Lung (tissue), 11 donors: ENCODE measurements at regions not wholly inside any gene's neighbourhood (a gene's known extent, or its start where the extent isn't known, plus 50 kb on each side); places are given as distances from the start of the nearest gene placed in this dataset.
A peak's percentile ranks its signal among the peaks of the same experiment; 100 is the strongest.

ENCODE experiments used
- ATAC-seq: fragments of 200-7000 bp; cut with Tn5 transposase; one replicate; pipeline ENCODE4 v1.9.1; 2020; ENCODE audit warnings: moderate number of reproducible peaks; ENCODE audit not compliant: insufficient read depth, low FRiP score
- DNase-seq, 3 donors: peaks; one replicate each; pipeline ENCODE4 v3.0.0-alpha.2; 2013 to 2017
- H3K27ac ChIP-seq, 2 donors: one replicate each; pipeline ENCODE4 v1.5.1; 2013; ENCODE audit warnings: mild to moderate bottlenecking in 2 of 2, moderate library complexity in 2 of 2, control low read depth in 1 of 2, inconsistent platforms in 1 of 2, low read depth in 1 of 2, low read length in 1 of 2
- H3K27me3 ChIP-seq, 3 donors: one replicate each; pipeline ENCODE4 v1.5.1; 2013; ENCODE audit warnings: low read length in 2 of 3; ENCODE audit not compliant: control insufficient read depth in 3 of 3, insufficient read depth in 3 of 3
- H3K36me3 ChIP-seq, 4 donors: one replicate each; pipeline ENCODE4 v1.5.1; 2013; ENCODE audit warnings: low read length in 4 of 4, mild to moderate bottlenecking in 1 of 4, moderate library complexity in 1 of 4; ENCODE audit not compliant: control insufficient read depth in 4 of 4, insufficient read depth in 4 of 4
- H3K4me1 ChIP-seq, 5 donors: one replicate each; pipeline ENCODE4 v1.5.1; 2013; ENCODE audit warnings: low read length in 5 of 5, mild to moderate bottlenecking in 2 of 5, moderate library complexity in 1 of 5; ENCODE audit not compliant: control insufficient read depth in 5 of 5, insufficient read depth in 5 of 5
- H3K4me3 ChIP-seq: one replicate; pipeline ENCODE4 v1.5.1; 2013; ENCODE audit warnings: mild to moderate bottlenecking, control low read depth, moderate library complexity
- H3K9ac ChIP-seq, 2 donors: one replicate each; pipeline ENCODE4 v1.5.1; 2013; ENCODE audit warnings: low read length in 2 of 2, control low read depth in 1 of 2; ENCODE audit not compliant: insufficient read depth in 1 of 2
- H3K9me3 ChIP-seq, 4 donors: one replicate each; pipeline ENCODE4 v1.5.1; 2013; ENCODE audit warnings: low read length in 3 of 4, mild to moderate bottlenecking in 1 of 4, moderate library complexity in 1 of 4; ENCODE audit not compliant: control insufficient read depth in 4 of 4, insufficient read depth in 3 of 4
- WGBS, 2 donors: extraction: QIAGEN DNeasy Blood & Tissue Kit; methylation state at CpG; one replicate each; pipeline ENCODE4 v1.1.7; 2013; 5-methylcytosine and 5-hydroxymethylcytosine counted together
- TF ChIP-seq, protein P1 (sequence below): IDR thresholded peaks from 2 replicates; pipeline ENCODE4 v1.5.1; 2012; ENCODE audit warnings: mild to moderate bottlenecking; ENCODE audit errors: control extremely low read depth, extremely low read depth
- donor health status: control.
- donor health status: control.
- donor health status: Bipolar disorder and iron deficiency.
- donor health status: healthy.
- donor health status: DM: yes; HTN: yes; CAD: no.

GRCh38 chr6:48835421-48835958 lies 627.6 kb downstream of the MMUT start:
- DNase-seq (peak in 1 of 3 donors; percentile 17), ATAC-seq (no peak)
- H3K27me3 ChIP-seq, result no peaks in the 10 kb centered on the region
- H3K36me3 ChIP-seq, result no peaks in the 10 kb centered on the region
- WGBS, 2 donors, result 40 to 46% methylated on average over 2 of the region's 2 CpGs
- H3K9ac ChIP-seq, result no peak overlapping the region
- TF ChIP-seq, protein P1, sequence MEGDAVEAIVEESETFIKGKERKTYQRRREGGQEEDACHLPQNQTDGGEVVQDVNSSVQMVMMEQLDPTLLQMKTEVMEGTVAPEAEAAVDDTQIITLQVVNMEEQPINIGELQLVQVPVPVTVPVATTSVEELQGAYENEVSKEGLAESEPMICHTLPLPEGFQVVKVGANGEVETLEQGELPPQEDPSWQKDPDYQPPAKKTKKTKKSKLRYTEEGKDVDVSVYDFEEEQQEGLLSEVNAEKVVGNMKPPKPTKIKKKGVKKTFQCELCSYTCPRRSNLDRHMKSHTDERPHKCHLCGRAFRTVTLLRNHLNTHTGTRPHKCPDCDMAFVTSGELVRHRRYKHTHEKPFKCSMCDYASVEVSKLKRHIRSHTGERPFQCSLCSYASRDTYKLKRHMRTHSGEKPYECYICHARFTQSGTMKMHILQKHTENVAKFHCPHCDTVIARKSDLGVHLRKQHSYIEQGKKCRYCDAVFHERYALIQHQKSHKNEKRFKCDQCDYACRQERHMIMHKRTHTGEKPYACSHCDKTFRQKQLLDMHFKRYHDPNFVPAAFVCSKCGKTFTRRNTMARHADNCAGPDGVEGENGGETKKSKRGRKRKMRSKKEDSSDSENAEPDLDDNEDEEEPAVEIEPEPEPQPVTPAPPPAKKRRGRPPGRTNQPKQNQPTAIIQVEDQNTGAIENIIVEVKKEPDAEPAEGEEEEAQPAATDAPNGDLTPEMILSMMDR, result no peak
- no peak overlapping the region for H3K4me3 ChIP-seq
- H3K27ac ChIP-seq, result no peak overlapping the region
- H3K4me1 ChIP-seq, result no peaks in the 10 kb centered on the region
- peaks cover 0 to 2% (median 0%) of the 10 kb centered on the region in 4 donors for H3K9me3 ChIP-seq

DNA sequence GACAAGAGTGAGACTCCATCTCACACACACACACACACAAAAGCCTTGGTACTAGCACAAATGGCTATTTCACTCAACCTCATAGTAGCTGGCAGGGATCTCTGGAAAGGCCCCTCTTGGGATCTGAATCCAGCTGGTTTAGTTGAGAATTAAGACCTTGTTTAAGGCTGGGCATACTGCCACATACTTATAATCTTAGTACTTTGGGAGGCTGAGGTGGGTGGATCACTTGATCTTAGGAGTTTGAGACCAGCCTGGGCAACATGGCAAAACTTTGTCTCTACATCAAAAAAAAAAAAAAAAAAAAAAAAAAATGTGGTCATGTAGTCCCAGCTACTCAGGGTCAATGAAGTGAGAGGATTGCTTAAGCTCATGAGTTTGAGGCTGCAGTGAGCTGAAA lies 628.3 kb downstream of the MMUT start:
- no peak for ATAC-seq

GRCh38 chr6:48833916-48834315 lies 629.1 kb downstream of the MMUT start:
- 90 to 94% methylated on average over 1 of the region's 1 CpG for WGBS, 2 donors
- Histone ChIP-seq H3K27me3 (no peaks in the 10 kb centered on the region), H3K4me1 (no peaks in the 10 kb centered on the region), H3K27ac (no peak overlapping the region), H3K36me3 (no peaks in the 10 kb centered on the region), H3K9me3 (peaks cover 0 to 2% (median 0%) of the 10 kb centered on the region in 4 donors), H3K4me3 (no peak overlapping the region), H3K9ac (no peak overlapping the region)
- ATAC-seq (no peak), DNase-seq (no peak)
- TF ChIP-seq, protein P1, result no peak

More for the DNA sequence above, 628.3 kb downstream of the MMUT start:
- Histone ChIP-seq H3K27me3 (no peaks in the 10 kb centered on the region), H3K4me3 (no peak overlapping the region), H3K9ac (no peak overlapping the region), H3K4me1 (no peaks in the 10 kb centered on the region), H3K27ac (no peak overlapping the region), H3K36me3 (no peaks in the 10 kb centered on the region), H3K9me3 (peaks cover 0 to 2% (median 0%) of the 10 kb centered on the region in 4 donors)
- peak in 1 of 3 donors; percentile 7 for DNase-seq
- TF ChIP-seq, protein P1, result no peak
